PC-3 (cell line): ENCODE measurements at regions not wholly inside any gene's neighbourhood (a gene's known extent, or its start where the extent isn't known, plus 50 kb on each side); places are given as distances from the start of the nearest gene placed in this dataset.
A peak's percentile ranks its signal among the peaks of the same experiment; 100 is the strongest.
"Not testable (repeated sequence)": the region's sequence is repeated elsewhere in the genome, so short reads cannot be mapped to it uniquely, and the experiment has no call there.

Experiments used
- ATAC-seq: fragments of 200-7000 bp; cut with Tn5 transposase; 2 replicates; pipeline ENCODE4 v1.9.1; 2020; ENCODE audit warnings: mild to moderate bottlenecking, moderate library complexity
- BruUV-seq: library from RNA; stranded (reverse); fragments of 400-500 nt; replicated peaks from 2 replicates; lab custom pipeline; 2021; lab: Mats Ljungman, UMichigan
- CTCF ChIA-PET: fragments of 300-600 bp; sonication (Branson Sonifier 250); formaldehyde crosslinking; loops from one replicate; lab custom pipeline; 2022; ENCODE audit warnings: antibody characterized with exemption; lab: Charles Lee
- POLR2A ChIA-PET: fragments of 300-600 bp; sonication (Branson Sonifier 250); formaldehyde crosslinking; loops from one replicate; lab custom pipeline; 2022; ENCODE audit warnings: antibody characterized with exemption; ENCODE audit not compliant: unreplicated experiment; lab: Charles Lee
- DNase-seq: peaks from one replicate; pipeline ENCODE4 v3.0.0-alpha.2; 2015
- H2AFZ ChIP-seq: fragments of 300-600 bp; sonication (generic); 2 replicates; pipeline ENCODE4 v1.6.0; 2016; ENCODE audit warnings: antibody characterized with exemption, low read length
- H3F3A ChIP-seq: fragments of 300-600 bp; sonication (generic); one replicate; pipeline ENCODE4 v1.6.0; 2017; ENCODE audit warnings: antibody characterized with exemption, low read length, control low read depth, mild to moderate bottlenecking; ENCODE audit not compliant: unreplicated experiment
- H3K27ac ChIP-seq: fragments of 300-600 bp; sonication (generic); 2 replicates; pipeline ENCODE4 v1.5.1; 2016; ENCODE audit warnings: mild to moderate bottlenecking, low read length
- H3K27me3 ChIP-seq: fragments of 300-600 bp; sonication (generic); 2 replicates; pipeline ENCODE4 v1.6.1; 2016; ENCODE audit warnings: low read length, mixed read lengths
- H3K36me3 ChIP-seq: fragments of 300-600 bp; sonication (generic); 2 replicates; pipeline ENCODE4 v1.6.1; 2016; ENCODE audit warnings: low read depth, mixed run types, low read length, mixed read lengths
- H3K4me1 ChIP-seq: fragments of 300-600 bp; sonication (generic); 2 replicates; pipeline ENCODE4 v1.5.1; 2016; ENCODE audit warnings: low read length; ENCODE audit not compliant: insufficient read depth
- H3K4me2 ChIP-seq: fragments of 300-600 bp; sonication (generic); 2 replicates; pipeline ENCODE4 v1.6.0; 2016; ENCODE audit warnings: low read length
- H3K4me3 ChIP-seq: fragments of 300-600 bp; sonication (generic); 2 replicates; pipeline ENCODE4 v1.5.1; 2016; ENCODE audit warnings: mild to moderate bottlenecking, low read length, mixed read lengths
- H3K79me2 ChIP-seq: fragments of 300-600 bp; sonication (generic); 2 replicates; pipeline ENCODE4 v1.6.1; 2017; ENCODE audit warnings: low read length, mixed read lengths
- H3K9ac ChIP-seq: fragments of 300-600 bp; sonication (generic); 2 replicates; pipeline ENCODE4 v1.6.0; 2016; ENCODE audit warnings: mild to moderate bottlenecking, low read length
- H3K9me2 ChIP-seq: fragments of 300-600 bp; sonication (generic); replicated peaks from 2 replicates; pipeline ENCODE4 v1.6.1; 2016; ENCODE audit warnings: mixed run types, low read length, mixed read lengths
- H3K9me3 ChIP-seq: fragments of 300-600 bp; sonication (generic); 2 replicates; pipeline ENCODE4 v1.6.1; 2016; ENCODE audit warnings: low read length, mixed read lengths
- H4K20me1 ChIP-seq: fragments of 300-600 bp; sonication (generic); 2 replicates; pipeline ENCODE4 v1.6.1; 2016; ENCODE audit warnings: low read length, mixed read lengths
- CTCF ChIP-seq: fragments of 300-600 bp; sonication (generic); conservative IDR thresholded peaks from 2 replicates; pipeline ENCODE4 v1.5.1; 2017; ENCODE audit warnings: antibody characterized with exemption, low read depth, mild to moderate bottlenecking, low read length
- EZH2 ChIP-seq: fragments of 300-600 bp; sonication (generic); IDR thresholded peaks from one replicate; pipeline ENCODE4 v1.6.1; 2017; ENCODE audit warnings: antibody characterized with exemption, mild to moderate bottlenecking, low read length; ENCODE audit not compliant: unreplicated experiment
- EZH2phosphoT487 ChIP-seq: fragments of 300-600 bp; sonication (generic); IDR thresholded peaks from 2 replicates; pipeline ENCODE4 v1.6.1; 2018; ENCODE audit warnings: mild to moderate bottlenecking, antibody characterized with exemption, low read length, borderline replicate concordance
- intact Hi-C: fragments of 100-400 bp; cut with micrococcal nuclease; formaldehyde crosslinking; loops from 2 replicates; pipeline ENCODE4 v1.9.0; 2023

- H3K9me2 ChIP-seq = no peaks in the 10 kb centered on the region
- peak overlapping the region; percentile 90 for H3K27ac ChIP-seq
- ChIA-PET CTCF (no interaction called here), POLR2A (no interaction called here)
- no TSS peak for BruUV-seq
- intact Hi-C loops = loop anchor here (5.0 kb wide), 1 partner anchor 135 kb away; no protein-coding TSS in a partner anchor
- H3K4me1 ChIP-seq = peaks cover 23% of the 10 kb centered on the region
- no peaks in the 10 kb centered on the region for H3K79me2 ChIP-seq
- no peaks in the 10 kb centered on the region for H3K36me3 ChIP-seq
- H3K9ac ChIP-seq = peak overlapping the region; percentile 60
- H2AFZ ChIP-seq = no peak overlapping the region
- no peaks in the 10 kb centered on the region for H4K20me1 ChIP-seq
- no peak overlapping the region for H3K4me3 ChIP-seq
- peak; percentile 98 for ATAC-seq
- H3K27me3 ChIP-seq = no peaks in the 10 kb centered on the region
- TF ChIP-seq CTCF = no peak
- no peak for TF ChIP-seq EZH2phosphoT487
- no peak for TF ChIP-seq EZH2
- H3K4me2 ChIP-seq = peak overlapping the region; percentile 55
- DNase-seq = peak; percentile 98
- no peaks in the 10 kb centered on the region for H3K9me3 ChIP-seq
- no peaks in the 10 kb centered on the region for H3F3A ChIP-seq
These were observed 1337.8 kb downstream of the AMY1C start for GRCh38 chr1:105087506-105087905.

DNA sequence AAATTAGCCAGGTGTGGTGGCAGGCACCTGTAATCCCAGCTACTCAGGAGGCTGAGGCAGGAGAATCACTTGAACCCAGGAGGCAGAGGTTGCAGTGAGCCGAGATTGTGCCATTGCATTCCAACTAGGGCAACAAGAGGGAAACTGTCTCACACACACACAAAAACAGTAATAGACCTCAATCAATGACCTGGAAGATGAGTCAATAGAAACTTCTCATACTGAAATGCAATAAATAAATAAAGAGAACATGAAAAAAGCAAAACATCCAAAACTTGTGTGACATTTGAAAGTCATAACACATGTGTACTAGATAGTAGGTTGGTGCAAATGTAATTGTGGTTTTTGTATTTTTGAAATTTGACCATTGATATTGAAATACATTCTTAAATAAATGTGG lies 1338.5 kb downstream of the AMY1C start:
- H2AFZ ChIP-seq = no peak overlapping the region

GRCh38 chr1:105093893-105094292 lies 1344.2 kb downstream of the AMY1C start:
- H3K4me2 ChIP-seq, H3F3A ChIP-seq, DNase-seq, H3K79me2 ChIP-seq, H3K27me3 ChIP-seq, ATAC-seq, H3K9ac ChIP-seq, BruUV-seq, H3K4me3 ChIP-seq, H3K36me3 ChIP-seq, CTCF ChIA-PET, intact Hi-C loops, POLR2A ChIA-PET, H3K9me2 ChIP-seq, H3K27ac ChIP-seq, H2AFZ ChIP-seq, H3K4me1 ChIP-seq, H4K20me1 ChIP-seq, H3K9me3 ChIP-seq: not testable (repeated sequence)

More for the DNA sequence above, 1338.5 kb downstream of the AMY1C start:
- ChIA-PET POLR2A (no interaction called here), CTCF (no interaction called here)
- peak; percentile 52 for DNase-seq
- Histone ChIP-seq H3K79me2 (no peaks in the 10 kb centered on the region), H3K9me2 (no peaks in the 10 kb centered on the region), H3K9me3 (no peaks in the 10 kb centered on the region), H4K20me1 (no peaks in the 10 kb centered on the region), H3K4me1 (peaks cover 23% of the 10 kb centered on the region), H3K4me2 (peak overlapping the region; percentile 51), H3K4me3 (0 out of 2 replicates have a peak overlapping the region, but pooled peaks have one; percentile 29), H3K27me3 (no peaks in the 10 kb centered on the region), H3F3A (no peaks in the 10 kb centered on the region), H3K9ac (peak overlapping the region; percentile 60), H3K27ac (peak overlapping the region; percentile 90), H3K36me3 (no peaks in the 10 kb centered on the region)
- intact Hi-C loops = loop anchor here (5.0 kb wide), 1 partner anchor 136 kb away; no protein-coding TSS in a partner anchor
- peak; percentile 9; the same call in 1 of the 2 replicates for ATAC-seq
- TF ChIP-seq CTCF = no peak
- no peak for TF ChIP-seq EZH2
- no peak for TF ChIP-seq EZH2phosphoT487
- BruUV-seq = no TSS peak
